ENCODE measurements at regions not wholly inside any gene's neighbourhood (a gene's known extent, or its start where the extent isn't known, plus 50 kb on each side); places are given as distances from the start of the nearest gene placed in this dataset.

DNA sequence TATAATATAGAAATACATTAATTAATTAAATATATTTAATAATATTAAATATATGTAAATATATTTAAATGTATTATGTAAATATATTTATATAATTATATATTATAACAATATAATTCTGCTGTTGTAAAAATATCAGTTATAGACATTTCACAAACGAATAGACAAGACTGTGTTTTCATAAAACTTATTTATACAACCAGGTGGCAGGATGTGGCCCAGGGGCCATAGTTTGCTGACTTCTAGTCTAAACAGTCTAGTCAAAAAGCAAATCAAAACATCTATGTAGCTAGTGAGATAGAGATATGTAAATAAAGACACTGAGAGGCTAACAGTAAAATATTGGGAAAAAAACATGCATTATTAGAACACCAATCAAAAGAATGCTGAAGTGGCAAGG is 136.4 kb downstream of the TBXT start:
- TF ChIP-seq POLR2AphosphoS5 (IDR thresholded peaks at IDR 0.05; ENCODE audit: low read depth, low read length): no peak
- TF ChIP-seq, protein P1, sequence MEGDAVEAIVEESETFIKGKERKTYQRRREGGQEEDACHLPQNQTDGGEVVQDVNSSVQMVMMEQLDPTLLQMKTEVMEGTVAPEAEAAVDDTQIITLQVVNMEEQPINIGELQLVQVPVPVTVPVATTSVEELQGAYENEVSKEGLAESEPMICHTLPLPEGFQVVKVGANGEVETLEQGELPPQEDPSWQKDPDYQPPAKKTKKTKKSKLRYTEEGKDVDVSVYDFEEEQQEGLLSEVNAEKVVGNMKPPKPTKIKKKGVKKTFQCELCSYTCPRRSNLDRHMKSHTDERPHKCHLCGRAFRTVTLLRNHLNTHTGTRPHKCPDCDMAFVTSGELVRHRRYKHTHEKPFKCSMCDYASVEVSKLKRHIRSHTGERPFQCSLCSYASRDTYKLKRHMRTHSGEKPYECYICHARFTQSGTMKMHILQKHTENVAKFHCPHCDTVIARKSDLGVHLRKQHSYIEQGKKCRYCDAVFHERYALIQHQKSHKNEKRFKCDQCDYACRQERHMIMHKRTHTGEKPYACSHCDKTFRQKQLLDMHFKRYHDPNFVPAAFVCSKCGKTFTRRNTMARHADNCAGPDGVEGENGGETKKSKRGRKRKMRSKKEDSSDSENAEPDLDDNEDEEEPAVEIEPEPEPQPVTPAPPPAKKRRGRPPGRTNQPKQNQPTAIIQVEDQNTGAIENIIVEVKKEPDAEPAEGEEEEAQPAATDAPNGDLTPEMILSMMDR (IDR thresholded peaks at IDR 0.05): no peak

Measured in Panc1 (cell line).